Astrocyte (in vitro differentiated cells and primary cell): ENCODE measurements at regions not wholly inside any gene's neighbourhood (a gene's known extent, or its start where the extent isn't known, plus 50 kb on each side); places are given as distances from the start of the nearest gene placed in this dataset.
"Not testable (repeated sequence)": the region's sequence is repeated elsewhere in the genome, so short reads cannot be mapped to it uniquely, and the experiment has no call there.

Experiments used
- DNase-seq: peaks from one replicate; pipeline ENCODE4 v3.0.0-alpha.2; 2010; ENCODE audit warnings: low read depth
- FAIRE-seq: peaks from 2 replicates; lab custom pipeline; 2011; peaks lifted over from hg19 to GRCh38; lab: Jason Lieb, UNC
- H2AFZ ChIP-seq: 2 replicates; pipeline ENCODE4 v1.6.0; 2012; ENCODE audit warnings: low read depth, low read length, inconsistent platforms
- H3K27ac ChIP-seq: 2 replicates; pipeline ENCODE4 v1.5.1; 2011; ENCODE audit warnings: low read depth, low read length, inconsistent platforms
- H3K27me3 ChIP-seq: 2 replicates; pipeline ENCODE4 v1.6.0; 2011; ENCODE audit warnings: low read length, inconsistent platforms; ENCODE audit not compliant: insufficient read depth
- H3K36me3 ChIP-seq: 2 replicates; pipeline ENCODE4 v1.5.1; 2011; ENCODE audit warnings: low read length, inconsistent platforms; ENCODE audit not compliant: insufficient read depth
- H3K4me1 ChIP-seq: 2 replicates; pipeline ENCODE4 v1.5.1; 2011; ENCODE audit warnings: low read length, inconsistent platforms; ENCODE audit not compliant: insufficient read depth
- H3K4me2 ChIP-seq: 2 replicates; pipeline ENCODE4 v1.6.0; 2012; ENCODE audit warnings: low read length, inconsistent platforms
- H3K4me3 ChIP-seq: 2 replicates; pipeline ENCODE4 v1.5.1; 2011; ENCODE audit warnings: low read depth, mild to moderate bottlenecking, low read length, inconsistent platforms; ENCODE audit not compliant: insufficient read depth
- H3K79me2 ChIP-seq: 2 replicates; pipeline ENCODE4 v1.6.0; 2012; ENCODE audit warnings: mild to moderate bottlenecking, low read length, inconsistent platforms; ENCODE audit not compliant: insufficient read depth
- H3K9ac ChIP-seq: 2 replicates; pipeline ENCODE4 v1.6.0; 2012; ENCODE audit warnings: mild to moderate bottlenecking, low read length, inconsistent platforms
- H3K9me3 ChIP-seq: 2 replicates; pipeline ENCODE4 v1.5.1; 2012; ENCODE audit warnings: low read depth, mild to moderate bottlenecking, low read length, inconsistent platforms; ENCODE audit not compliant: insufficient read depth
- H4K20me1 ChIP-seq: 2 replicates; pipeline ENCODE4 v1.6.0; 2012; ENCODE audit warnings: low read length, inconsistent platforms; ENCODE audit not compliant: insufficient read depth
- H3K27ac Mint-ChIP-seq: one replicate; pipeline ENCODE4 v1.8.0; 2021; ENCODE audit warnings: mild to moderate bottlenecking, mixed read lengths; ENCODE audit not compliant: unreplicated experiment
- H3K27me3 Mint-ChIP-seq: one replicate; pipeline ENCODE4 v1.8.0; 2021; ENCODE audit warnings: low read depth, mixed read lengths; ENCODE audit not compliant: unreplicated experiment
- H3K36me3 Mint-ChIP-seq: one replicate; pipeline ENCODE4 v1.8.0; 2021; ENCODE audit warnings: low read depth, mixed read lengths; ENCODE audit not compliant: unreplicated experiment
- H3K4me1 Mint-ChIP-seq: one replicate; pipeline ENCODE4 v1.8.0; 2021; ENCODE audit warnings: low read depth, mixed read lengths; ENCODE audit not compliant: unreplicated experiment
- H3K4me3 Mint-ChIP-seq: one replicate; pipeline ENCODE4 v1.8.0; 2021; ENCODE audit warnings: mild to moderate bottlenecking, moderate library complexity, mixed read lengths; ENCODE audit not compliant: unreplicated experiment
- H3K9me3 Mint-ChIP-seq: one replicate; pipeline ENCODE4 v1.8.0; 2021; ENCODE audit warnings: mild to moderate bottlenecking, mixed read lengths; ENCODE audit not compliant: unreplicated experiment
- EZH2 ChIP-seq: IDR thresholded peaks from 2 replicates; pipeline ENCODE4 v1.6.1; 2012; ENCODE audit warnings: mild to moderate bottlenecking, low read length, inconsistent platforms; ENCODE audit not compliant: insufficient read depth
- TF ChIP-seq, protein P1 (sequence below): IDR thresholded peaks from 2 replicates; pipeline ENCODE4 v1.5.1; 2011; ENCODE audit warnings: low read depth, mild to moderate bottlenecking, inconsistent platforms, low read length, moderate library complexity; ENCODE audit not compliant: insufficient read depth

DNA sequence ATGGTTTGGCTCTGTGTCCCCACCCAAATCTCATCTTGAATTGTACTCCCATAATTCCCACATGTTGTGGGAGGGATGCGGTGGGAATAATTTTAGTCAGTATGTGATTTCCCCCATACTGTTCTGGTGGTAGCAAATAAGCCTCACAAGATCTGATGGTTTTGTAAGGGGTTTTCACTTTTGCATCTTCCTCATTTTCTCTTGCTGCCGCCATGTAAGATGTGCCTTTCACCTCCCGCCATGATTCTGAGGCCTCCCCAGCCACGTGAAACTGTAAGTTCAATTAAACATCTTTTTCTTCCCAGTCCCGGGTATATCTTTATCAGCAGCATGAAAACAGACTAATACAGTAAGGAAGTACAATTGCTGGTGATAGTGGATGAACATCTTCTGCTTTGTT is 269.9 kb upstream of the NR2F2 start:
- not testable (repeated sequence) for H3K4me1 Mint-ChIP-seq, H3K9me3 ChIP-seq, H3K27me3 ChIP-seq, H3K27ac ChIP-seq, H4K20me1 ChIP-seq, H3K9me3 Mint-ChIP-seq, H3K4me3 ChIP-seq, H3K36me3 Mint-ChIP-seq, H3K79me2 ChIP-seq, H3K4me2 ChIP-seq, DNase-seq, H3K4me1 ChIP-seq, H3K4me3 Mint-ChIP-seq, FAIRE-seq, H3K27ac Mint-ChIP-seq, H2AFZ ChIP-seq, H3K9ac ChIP-seq, H3K36me3 ChIP-seq
- H3K27me3 Mint-ChIP-seq, result peaks cover 19% of the 10 kb centered on the region

DNA sequence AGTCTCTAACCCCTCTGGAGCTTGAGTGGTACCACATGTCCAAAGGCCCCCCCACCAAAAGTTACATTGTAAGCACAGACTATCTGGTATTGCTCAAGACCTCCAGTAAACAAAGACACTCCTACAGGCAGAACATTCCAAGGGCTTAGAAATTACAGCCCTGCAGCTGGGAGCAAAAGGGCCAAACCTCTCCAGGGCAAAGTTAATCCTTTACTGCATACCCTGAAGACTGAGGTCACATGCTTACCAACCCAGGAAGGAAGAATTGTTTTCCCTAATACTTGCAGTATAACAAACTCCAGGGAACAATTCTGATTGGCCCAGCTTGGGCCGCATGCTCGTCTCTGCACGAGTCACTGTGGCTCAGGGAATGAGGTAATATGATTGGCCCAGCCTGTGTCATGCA is 266.1 kb upstream of the NR2F2 start:
- H3K4me2 ChIP-seq, result no peak overlapping the region
- no peak for TF ChIP-seq EZH2
- TF ChIP-seq, protein P1, sequence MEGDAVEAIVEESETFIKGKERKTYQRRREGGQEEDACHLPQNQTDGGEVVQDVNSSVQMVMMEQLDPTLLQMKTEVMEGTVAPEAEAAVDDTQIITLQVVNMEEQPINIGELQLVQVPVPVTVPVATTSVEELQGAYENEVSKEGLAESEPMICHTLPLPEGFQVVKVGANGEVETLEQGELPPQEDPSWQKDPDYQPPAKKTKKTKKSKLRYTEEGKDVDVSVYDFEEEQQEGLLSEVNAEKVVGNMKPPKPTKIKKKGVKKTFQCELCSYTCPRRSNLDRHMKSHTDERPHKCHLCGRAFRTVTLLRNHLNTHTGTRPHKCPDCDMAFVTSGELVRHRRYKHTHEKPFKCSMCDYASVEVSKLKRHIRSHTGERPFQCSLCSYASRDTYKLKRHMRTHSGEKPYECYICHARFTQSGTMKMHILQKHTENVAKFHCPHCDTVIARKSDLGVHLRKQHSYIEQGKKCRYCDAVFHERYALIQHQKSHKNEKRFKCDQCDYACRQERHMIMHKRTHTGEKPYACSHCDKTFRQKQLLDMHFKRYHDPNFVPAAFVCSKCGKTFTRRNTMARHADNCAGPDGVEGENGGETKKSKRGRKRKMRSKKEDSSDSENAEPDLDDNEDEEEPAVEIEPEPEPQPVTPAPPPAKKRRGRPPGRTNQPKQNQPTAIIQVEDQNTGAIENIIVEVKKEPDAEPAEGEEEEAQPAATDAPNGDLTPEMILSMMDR, result no peak
- H3K27ac ChIP-seq, result no peak overlapping the region
- no peaks in the 10 kb centered on the region for H3K36me3 Mint-ChIP-seq
- DNase-seq (no peak), FAIRE-seq (no peak)
- H3K27ac Mint-ChIP-seq, result no peak overlapping the region
- H3K36me3 ChIP-seq, result no peaks in the 10 kb centered on the region
- H3K9me3 ChIP-seq, result no peaks in the 10 kb centered on the region
- no peaks in the 10 kb centered on the region for H3K9me3 Mint-ChIP-seq
- peaks cover 5% of the 10 kb centered on the region for H3K27me3 Mint-ChIP-seq
- no peak overlapping the region for H3K9ac ChIP-seq
- H3K4me3 ChIP-seq, result no peak overlapping the region
- H3K4me1 ChIP-seq, result no peaks in the 10 kb centered on the region
- no peak overlapping the region for H3K4me3 Mint-ChIP-seq
- H4K20me1 ChIP-seq, result no peaks in the 10 kb centered on the region
- no peaks in the 10 kb centered on the region for H3K27me3 ChIP-seq
- H3K79me2 ChIP-seq, result no peaks in the 10 kb centered on the region
- no peaks in the 10 kb centered on the region for H3K4me1 Mint-ChIP-seq
- no peak overlapping the region for H2AFZ ChIP-seq

DNA sequence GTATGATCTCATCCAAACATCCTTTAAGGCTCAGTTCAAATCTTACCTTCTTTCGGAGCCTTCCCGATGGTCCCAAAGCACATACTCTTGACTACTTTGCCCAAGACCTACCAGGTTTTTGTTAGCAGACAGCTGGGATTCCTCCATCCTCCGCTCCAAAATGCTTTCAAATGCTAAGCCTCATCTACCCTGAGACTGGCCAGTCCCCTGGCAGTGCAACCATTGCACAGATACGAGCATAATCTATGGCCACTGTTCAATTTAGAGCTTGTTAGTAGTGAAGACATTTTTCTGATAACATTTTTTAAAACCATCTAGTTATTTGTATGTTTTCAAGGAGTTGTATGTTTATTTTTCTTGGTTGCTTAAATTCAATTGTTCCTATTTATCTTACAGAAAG is 264.4 kb upstream of the NR2F2 start:
- Histone ChIP-seq H3K9me3 (no peaks in the 10 kb centered on the region), H3K36me3 (no peaks in the 10 kb centered on the region), H3K4me1 (no peaks in the 10 kb centered on the region), H3K27me3 (no peaks in the 10 kb centered on the region), H3K4me3 (no peak overlapping the region), H4K20me1 (no peaks in the 10 kb centered on the region), H3K9ac (no peak overlapping the region), H3K4me2 (no peak overlapping the region), H3K27ac (no peak overlapping the region), H2AFZ (no peak overlapping the region), H3K79me2 (no peaks in the 10 kb centered on the region)
- no peak for DNase-seq
- no peaks in the 10 kb centered on the region for H3K36me3 Mint-ChIP-seq
- peaks cover 4% of the 10 kb centered on the region for H3K4me1 Mint-ChIP-seq
- TF ChIP-seq, protein P1, result no peak
- no peak for TF ChIP-seq EZH2
- no peak overlapping the region for H3K4me3 Mint-ChIP-seq
- peaks cover 4% of the 10 kb centered on the region for H3K9me3 Mint-ChIP-seq
- peaks cover 8% of the 10 kb centered on the region for H3K27me3 Mint-ChIP-seq
- no peak overlapping the region for H3K27ac Mint-ChIP-seq
- FAIRE-seq, result no peak
